CD14-positive monocyte (primary cell): ENCODE measurements at regions not wholly inside any gene's neighbourhood (a gene's known extent, or its start where the extent isn't known, plus 50 kb on each side); places are given as distances from the start of the nearest gene placed in this dataset.

Source experiments
- DNase-seq, 3 donors: peaks; one replicate each; pipeline ENCODE4 v3.0.0-alpha.2; 2011 to 2022
- H2AFZ ChIP-seq: 2 replicates; pipeline ENCODE4 v1.6.0; 2012; ENCODE audit warnings: mild to moderate bottlenecking, low read depth, low read length, inconsistent platforms; ENCODE audit not compliant: insufficient read depth, poor library complexity, severe bottlenecking
- H3K27ac ChIP-seq, 2 donors: 1 replicate in 1 of 2; 2 replicates in 1 of 2; pipeline ENCODE4 v1.5.1; 2012 to 2013; ENCODE audit warnings: low read length in 2 of 2, control low read depth in 1 of 2, inconsistent platforms in 1 of 2, low read depth in 1 of 2, mild to moderate bottlenecking in 1 of 2
- H3K27me3 ChIP-seq, 2 donors: one replicate each; pipeline versions ENCODE4 v1.6.0 to v1.6.1; 2011 to 2013; ENCODE audit warnings: low read length in 2 of 2; ENCODE audit not compliant: control insufficient read depth in 2 of 2, insufficient read depth in 2 of 2
- H3K36me3 ChIP-seq, 2 donors: replicated peaks in 1 of 2; 1 replicate in 1 of 2; 2 replicates in 1 of 2; pipeline versions ENCODE4 v1.5.1 to v1.6.1; 2012 to 2013; ENCODE audit warnings: low read length in 2 of 2, control low read depth in 1 of 2, inconsistent platforms in 1 of 2, mild to moderate bottlenecking in 1 of 2; ENCODE audit not compliant: insufficient read depth in 2 of 2, control insufficient read depth in 1 of 2
- H3K4me1 ChIP-seq, 2 donors: 1 replicate in 1 of 2; 2 replicates in 1 of 2; pipeline versions ENCODE4 v1.5.1 to v1.6.1; 2012 to 2013; ENCODE audit warnings: low read length in 2 of 2, control low read depth in 1 of 2, inconsistent platforms in 1 of 2, mild to moderate bottlenecking in 1 of 2, moderate library complexity in 1 of 2; ENCODE audit not compliant: insufficient read depth in 2 of 2, control insufficient read depth in 1 of 2
- H3K4me2 ChIP-seq: replicated peaks from 2 replicates; pipeline ENCODE3; 2012; ENCODE audit warnings: low read length, moderate library complexity, mild to moderate bottlenecking; ENCODE audit not compliant: poor library complexity, severe bottlenecking; ENCODE audit errors: extremely low read depth
- H3K4me3 ChIP-seq, 3 experiments: fragments of 200-600 bp in 1 of 3; sonication (generic) in 1 of 3; replicated peaks in 1 of 3; 1 replicate in 2 of 3; 2 replicates in 1 of 3; pipeline ENCODE4 v1.5.1; 2011 to 2013; ENCODE audit warnings: low read length in 3 of 3, mild to moderate bottlenecking in 3 of 3, control low read depth in 2 of 3, low read depth in 2 of 3, inconsistent platforms in 1 of 3, moderate library complexity in 1 of 3
- H3K79me2 ChIP-seq: 2 replicates; pipeline ENCODE4 v1.6.0; 2012; ENCODE audit warnings: mild to moderate bottlenecking, control low read depth, inconsistent platforms, low read length, moderate library complexity; ENCODE audit not compliant: insufficient read depth
- H3K9ac ChIP-seq: 2 replicates; pipeline ENCODE4 v1.6.0; 2017; ENCODE audit warnings: low read length, mild to moderate bottlenecking; ENCODE audit not compliant: insufficient read depth, poor library complexity, severe bottlenecking
- H3K9me3 ChIP-seq, 2 donors: replicated peaks in 1 of 2; 1 replicate in 1 of 2; 2 replicates in 1 of 2; pipeline versions ENCODE4 v1.5.1 to v1.6.1; 2012 to 2013; ENCODE audit warnings: low read length in 2 of 2, control low read depth in 1 of 2; ENCODE audit not compliant: control insufficient read depth in 1 of 2, insufficient read depth in 1 of 2
- H4K20me1 ChIP-seq: 2 replicates; pipeline ENCODE4 v1.6.0; 2012; ENCODE audit warnings: mild to moderate bottlenecking, low read length, control low read depth, moderate library complexity; ENCODE audit not compliant: insufficient read depth
- H3K27ac Mint-ChIP-seq, 7 donors: one replicate each; pipeline ENCODE4 v1.8.0; 2020; ENCODE audit warnings: mild to moderate bottlenecking in 7 of 7, mixed read lengths in 7 of 7, moderate library complexity in 6 of 7, inconsistent platforms in 2 of 7
- H3K27me3 Mint-ChIP-seq, 3 donors: one replicate each; pipeline ENCODE4 v1.8.0; 2021 to 2022; ENCODE audit warnings: low read depth in 3 of 3, mild to moderate bottlenecking in 3 of 3, mixed read lengths in 3 of 3, moderate library complexity in 3 of 3, inconsistent platforms in 1 of 3
- H3K36me3 Mint-ChIP-seq, 2 donors: one replicate each; pipeline ENCODE4 v1.8.0; 2020; ENCODE audit warnings: mixed read lengths in 2 of 2, inconsistent platforms in 1 of 2, mild to moderate bottlenecking in 1 of 2
- H3K4me1 Mint-ChIP-seq: one replicate; pipeline ENCODE4 v1.8.0; 2020; ENCODE audit warnings: mild to moderate bottlenecking, mixed read lengths
- H3K4me3 Mint-ChIP-seq, 2 donors: one replicate each; pipeline ENCODE4 v1.8.0; 2020; ENCODE audit warnings: mild to moderate bottlenecking in 2 of 2, mixed read lengths in 2 of 2, moderate library complexity in 1 of 2
- H3K9me3 Mint-ChIP-seq, 7 donors: one replicate each; pipeline ENCODE4 v1.8.0; 2020 to 2022; ENCODE audit warnings: mixed read lengths in 7 of 7, mild to moderate bottlenecking in 6 of 7, moderate library complexity in 6 of 7, inconsistent platforms in 2 of 7
- CTCF ChIP-seq: fragments of 200-600 bp; IDR thresholded peaks from one replicate; pipeline ENCODE4 v1.8.0; 2022; ENCODE audit warnings: antibody characterized with exemption, mild to moderate bottlenecking
- WGBS: methylation state at CpG from one replicate; pipeline ENCODE4 v1.1.5; 2013; ENCODE audit warnings: missing lambda C conversion rate; ENCODE audit not compliant: insufficient coverage; 5-methylcytosine and 5-hydroxymethylcytosine counted together
- intact Hi-C, 2 donors: fragments of 100-400 bp; cut with micrococcal nuclease; formaldehyde crosslinking; loops; one replicate each; pipeline versions ENCODE4 v1.15.0 to v1.15.1; 2023

GRCh38 chr6:153817173-153817572 is 221.9 kb upstream of the OPRM1 start:
- Histone ChIP-seq H3K4me1 (no peaks in the 10 kb centered on the region), H2AFZ (no peak overlapping the region), H3K79me2 (no peaks in the 10 kb centered on the region), H3K9me3 (peaks cover 15 to 29% of the 10 kb centered on the region in 2 donors), H3K9ac (no peak overlapping the region), H4K20me1 (no peaks in the 10 kb centered on the region), H3K36me3 (no peaks in the 10 kb centered on the region), H3K27me3 (no peaks in the 10 kb centered on the region), H3K4me2 (no peak overlapping the region), H3K4me3 (no peak overlapping the region), H3K27ac (no peak overlapping the region)
- H3K36me3 Mint-ChIP-seq = no peaks in the 10 kb centered on the region
- peaks cover 2 to 16% (median 11%) of the 10 kb centered on the region in 7 donors for H3K9me3 Mint-ChIP-seq
- H3K27me3 Mint-ChIP-seq = no peaks in the 10 kb centered on the region
- intact Hi-C loops = no loop called here
- H3K4me3 Mint-ChIP-seq = no peak overlapping the region
- WGBS = no CpG with 5 or more reads among the region's 3 CpGs
- TF ChIP-seq CTCF = no peak
- no peak overlapping the region for H3K27ac Mint-ChIP-seq
- no peaks in the 10 kb centered on the region for H3K4me1 Mint-ChIP-seq
- DNase-seq = no peak

- Mint-ChIP-seq H3K27ac (no peak overlapping the region), H3K9me3 (peaks cover 2 to 16% (median 11%) of the 10 kb centered on the region in 7 donors), H3K4me3 (no peak overlapping the region), H3K4me1 (no peaks in the 10 kb centered on the region), H3K36me3 (no peaks in the 10 kb centered on the region), H3K27me3 (no peaks in the 10 kb centered on the region)
- Histone ChIP-seq H3K36me3 (no peaks in the 10 kb centered on the region), H3K9me3 (peaks cover 15 to 22% of the 10 kb centered on the region in 2 donors), H3K79me2 (no peaks in the 10 kb centered on the region), H3K9ac (no peak overlapping the region), H3K4me1 (no peaks in the 10 kb centered on the region), H4K20me1 (no peaks in the 10 kb centered on the region), H3K27me3 (no peaks in the 10 kb centered on the region), H3K4me2 (no peak overlapping the region), H3K4me3 (no peak overlapping the region), H3K27ac (no peak overlapping the region), H2AFZ (no peak overlapping the region)
- no peak for DNase-seq
- intact Hi-C loops = no loop called here
- WGBS = no CpG with 5 or more reads among the region's 3 CpGs
- TF ChIP-seq CTCF = no peak
These were observed 222.7 kb upstream of the OPRM1 start for GRCh38 chr6:153816366-153816765.
